ENCODE measurements at regions not wholly inside any gene's neighbourhood (a gene's known extent, or its start where the extent isn't known, plus 50 kb on each side); places are given as distances from the start of the nearest gene placed in this dataset.

GRCh38 chr12:85653731-85654455 lies 182.3 kb downstream of the RASSF9 start:
- no peak overlapping the region for H3K4me3 ChIP-seq (replicated peaks in 1 of 2; ENCODE audit: low read depth in 2 of 2, low read length in 2 of 2)
- TF ChIP-seq CTCF (IDR thresholded peaks at IDR 0.05; ENCODE audit: low read depth, low read length) = no peak
- no peak for DNase-seq (ENCODE audit: low read depth in 2 of 2)

GRCh38 chr12:85654456-85654840 lies 181.8 kb downstream of the RASSF9 start:
- no peak overlapping the region for H3K4me3 ChIP-seq (replicated peaks in 1 of 2; ENCODE audit: low read depth in 2 of 2, low read length in 2 of 2)
- TF ChIP-seq CTCF (IDR thresholded peaks at IDR 0.05; ENCODE audit: low read depth, low read length) = no peak
- no peak for DNase-seq (ENCODE audit: low read depth in 2 of 2)

GRCh38 chr12:85656561-85656960 lies 179.6 kb downstream of the RASSF9 start:
- no peak overlapping the region for H3K4me3 ChIP-seq (replicated peaks in 1 of 2; ENCODE audit: low read depth in 2 of 2, low read length in 2 of 2)
- TF ChIP-seq CTCF (IDR thresholded peaks at IDR 0.05; ENCODE audit: low read depth, low read length) = no peak
- DNase-seq (ENCODE audit: low read depth in 2 of 2) = no peak

DNA sequence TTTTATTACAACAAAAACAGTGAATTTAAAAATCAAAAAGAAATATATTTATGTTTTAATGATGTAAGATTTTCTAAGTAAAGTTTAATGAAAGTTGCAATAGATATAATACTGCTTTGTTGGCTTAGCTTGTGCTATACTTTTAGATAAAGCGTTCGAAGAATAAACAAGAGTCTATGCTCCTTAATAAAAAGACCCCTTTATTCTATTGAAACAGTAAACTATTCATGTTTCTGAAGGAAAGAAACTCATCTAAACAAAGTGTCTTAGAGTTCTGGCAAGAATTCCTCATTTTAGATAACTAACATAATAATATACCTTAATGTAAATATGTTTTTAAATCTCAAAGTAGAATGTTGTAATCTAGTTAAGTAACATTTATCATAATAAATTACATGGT lies 179.0 kb downstream of the RASSF9 start:
- H3K4me3 ChIP-seq (replicated peaks in 1 of 2; ENCODE audit: low read depth in 2 of 2, low read length in 2 of 2) = no peak overlapping the region
- TF ChIP-seq CTCF (IDR thresholded peaks at IDR 0.05; ENCODE audit: low read depth, low read length) = no peak
- DNase-seq (ENCODE audit: low read depth in 2 of 2) = no peak

DNA sequence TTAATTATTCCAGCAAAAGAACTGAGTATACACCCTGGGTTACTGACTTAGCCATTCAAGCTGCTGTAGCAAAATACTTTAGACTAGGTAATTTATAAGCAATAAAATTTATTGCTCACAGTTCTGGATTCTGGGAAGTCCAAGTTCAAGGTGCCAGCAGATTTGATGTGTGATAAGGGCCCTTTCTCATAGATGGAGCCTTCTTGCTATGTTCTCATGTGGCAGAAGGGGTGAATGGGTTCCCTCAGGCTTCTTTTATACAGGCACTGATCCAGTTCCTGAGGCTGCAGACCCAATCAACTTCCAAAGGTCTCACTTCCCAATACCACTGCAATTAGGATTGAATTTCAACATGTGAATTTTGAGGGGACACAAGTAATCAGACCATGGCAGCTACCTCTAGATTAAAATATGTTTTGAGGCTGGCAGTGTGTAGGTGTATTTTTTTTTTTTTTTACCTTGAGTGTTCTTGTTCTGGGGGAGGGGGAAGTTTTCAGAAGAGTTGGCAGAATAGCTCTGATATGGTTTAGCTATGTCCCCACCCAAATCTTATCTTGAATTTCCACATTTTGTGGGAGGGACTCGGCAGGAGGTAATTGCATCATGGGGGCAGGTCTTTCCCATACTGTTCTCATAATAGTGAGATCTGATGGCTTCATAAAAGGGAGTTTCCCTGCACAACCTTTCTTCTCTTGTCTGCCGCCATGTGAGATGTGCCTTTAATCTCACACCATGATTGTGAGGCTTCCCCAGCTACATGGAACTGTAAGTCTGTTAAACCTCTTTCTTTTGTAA lies 178.2 kb downstream of the RASSF9 start:
- no peak for TF ChIP-seq CTCF (IDR thresholded peaks at IDR 0.05; ENCODE audit: low read depth, low read length)
- H3K4me3 ChIP-seq (replicated peaks in 1 of 2; ENCODE audit: low read depth in 2 of 2, low read length in 2 of 2) = no peak overlapping the region
- DNase-seq (ENCODE audit: low read depth in 2 of 2) = no peak

- H3K4me3 ChIP-seq (replicated peaks in 1 of 2; ENCODE audit: low read depth in 2 of 2, low read length in 2 of 2) = no peak overlapping the region
- DNase-seq (ENCODE audit: low read depth in 2 of 2) = no peak
- TF ChIP-seq CTCF (IDR thresholded peaks at IDR 0.05; ENCODE audit: low read depth, low read length) = no peak
These were observed 176.3 kb downstream of the RASSF9 start for GRCh38 chr12:85659754-85660530.
